ENCODE measurements at regions not wholly inside any gene's neighbourhood (a gene's known extent, or its start where the extent isn't known, plus 50 kb on each side); places are given as distances from the start of the nearest gene placed in this dataset.
A peak's percentile ranks its signal among the peaks of the same experiment; 100 is the strongest.
"Not testable (repeated sequence)": the region's sequence is repeated elsewhere in the genome, so short reads cannot be mapped to it uniquely, and the experiment has no call there.

- no peak for DNase-seq
- Mint-ChIP-seq H3K27ac (no peak overlapping the region), H3K4me3 (no peak overlapping the region), H3K36me3 (ENCODE audit: low read depth) (no peaks in the 10 kb centered on the region), H3K9me3 (no peaks in the 10 kb centered on the region), H3K27me3 (peaks cover 10% of the 10 kb centered on the region), H3K4me1 (peaks cover 6% of the 10 kb centered on the region)
- CTCF ChIA-PET: no interaction called here
- POLR2A ChIA-PET: no interaction called here
Observed at GRCh38 chr9:22170556-22170955, 161.5 kb upstream of the CDKN2B start.

DNA sequence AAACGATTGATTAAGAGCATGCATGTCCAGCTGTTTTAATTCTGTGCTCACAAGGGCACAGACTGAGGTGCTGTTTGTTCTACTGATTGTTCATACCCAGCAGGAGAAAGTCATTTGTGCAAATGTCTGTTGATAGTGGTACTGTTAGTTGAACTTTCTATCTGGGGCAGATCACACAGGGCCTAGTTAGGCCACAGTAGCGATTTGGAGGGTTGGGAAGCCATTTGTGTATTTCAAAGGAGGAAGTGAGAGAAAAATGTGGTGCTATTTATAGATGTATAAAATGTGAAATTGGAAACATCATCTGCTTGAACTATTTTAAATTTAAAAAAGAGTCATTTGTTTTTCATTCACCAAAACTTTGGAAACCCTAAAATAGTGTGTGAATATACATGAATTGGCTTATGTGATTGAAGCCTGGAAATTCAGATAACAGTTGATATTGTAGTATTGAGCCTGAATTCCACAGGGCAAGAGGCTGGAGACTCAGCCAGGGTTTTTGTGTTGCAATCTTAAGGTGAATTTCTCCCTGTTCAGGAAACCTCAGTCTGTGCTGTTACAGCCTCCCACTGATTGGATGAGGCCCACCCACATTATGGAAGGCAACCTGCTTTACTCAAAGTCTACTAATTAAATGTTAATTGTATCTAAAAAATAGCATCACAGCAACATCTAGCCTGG is 162.0 kb upstream of the CDKN2B start:
- ChIA-PET CTCF (no interaction called here), POLR2A (no interaction called here)
- no peaks in the 10 kb centered on the region for H3K9me3 Mint-ChIP-seq
- no peaks in the 10 kb centered on the region for H3K36me3 Mint-ChIP-seq (ENCODE audit: low read depth)
- H3K27ac Mint-ChIP-seq: no peak overlapping the region
- DNase-seq: no peak
- H3K27me3 Mint-ChIP-seq: peaks cover 7% of the 10 kb centered on the region
- no peak overlapping the region for H3K4me3 Mint-ChIP-seq
- peaks cover 12% of the 10 kb centered on the region for H3K4me1 Mint-ChIP-seq

GRCh38 chr9:22171691-22172090 is 162.6 kb upstream of the CDKN2B start:
- no peaks in the 10 kb centered on the region for H3K36me3 Mint-ChIP-seq (ENCODE audit: low read depth)
- ChIA-PET CTCF (interaction anchor here (0.6 kb wide), 1 partner anchor 358 kb away, joined by 5 read pairs; no protein-coding TSS in a partner anchor), POLR2A (interaction anchor here (0.6 kb wide), 1 partner anchor 120 kb away, joined by 3 read pairs; no protein-coding TSS in a partner anchor)
- peaks cover 7% of the 10 kb centered on the region for H3K27me3 Mint-ChIP-seq
- no peak for DNase-seq
- H3K27ac Mint-ChIP-seq: no peak overlapping the region
- peaks cover 17% of the 10 kb centered on the region for H3K4me1 Mint-ChIP-seq
- no peak overlapping the region for H3K4me3 Mint-ChIP-seq
- no peaks in the 10 kb centered on the region for H3K9me3 Mint-ChIP-seq

- POLR2A ChIA-PET: no interaction called here
- Mint-ChIP-seq H3K4me3 (no peak overlapping the region), H3K9me3 (peaks cover 5% of the 10 kb centered on the region), H3K4me1 (peaks cover 17% of the 10 kb centered on the region), H3K27ac (no peak overlapping the region), H3K27me3 (peaks cover 6% of the 10 kb centered on the region), H3K36me3 (ENCODE audit: low read depth) (no peaks in the 10 kb centered on the region)
- CTCF ChIA-PET: no interaction called here
- DNase-seq: no peak
Observed at GRCh38 chr9:22173908-22174307, 164.8 kb upstream of the CDKN2B start.

DNA sequence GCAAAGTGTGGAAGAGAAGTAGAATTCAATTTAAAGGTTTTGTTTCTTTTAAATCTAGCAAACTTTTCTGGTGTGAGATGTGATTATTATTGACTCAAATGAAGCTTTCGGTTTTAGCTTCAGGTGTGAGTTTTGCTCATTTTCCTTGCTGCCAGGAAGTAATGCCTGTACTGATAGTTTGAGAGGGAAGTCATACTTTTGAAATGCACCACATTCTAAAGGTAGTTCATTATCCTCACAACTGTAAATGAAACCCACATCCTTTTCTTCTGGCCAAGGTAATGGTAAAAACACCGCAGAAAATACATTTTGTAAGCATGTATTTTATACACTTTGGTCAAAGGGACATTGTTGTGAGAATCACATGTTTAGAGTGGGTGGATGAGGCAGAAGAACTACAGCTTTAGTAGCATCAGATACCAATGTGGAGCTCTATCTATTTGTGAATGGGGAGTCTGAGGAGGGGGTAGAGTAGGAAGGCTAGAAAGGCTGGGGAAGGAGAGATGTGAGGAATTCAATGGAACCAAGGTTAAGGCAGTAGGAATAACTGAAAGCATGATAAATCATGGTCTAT is 167.0 kb upstream of the CDKN2B start:
- H3K4me1 Mint-ChIP-seq: peaks cover 17% of the 10 kb centered on the region
- ChIA-PET CTCF (interaction anchor here (0.6 kb wide), 1 partner anchor 110 kb away, joined by 3 read pairs; no protein-coding TSS in a partner anchor), POLR2A (interaction anchor here (0.9 kb wide), 1 partner anchor 10 kb away, joined by 3 read pairs; no protein-coding TSS in a partner anchor)
- H3K36me3 Mint-ChIP-seq (ENCODE audit: low read depth): no peaks in the 10 kb centered on the region
- peaks cover 19% of the 10 kb centered on the region for H3K27me3 Mint-ChIP-seq
- peak overlapping the region; percentile 22 for H3K27ac Mint-ChIP-seq
- peaks cover 8% of the 10 kb centered on the region for H3K9me3 Mint-ChIP-seq
- no peak for DNase-seq
- no peak overlapping the region for H3K4me3 Mint-ChIP-seq

DNA sequence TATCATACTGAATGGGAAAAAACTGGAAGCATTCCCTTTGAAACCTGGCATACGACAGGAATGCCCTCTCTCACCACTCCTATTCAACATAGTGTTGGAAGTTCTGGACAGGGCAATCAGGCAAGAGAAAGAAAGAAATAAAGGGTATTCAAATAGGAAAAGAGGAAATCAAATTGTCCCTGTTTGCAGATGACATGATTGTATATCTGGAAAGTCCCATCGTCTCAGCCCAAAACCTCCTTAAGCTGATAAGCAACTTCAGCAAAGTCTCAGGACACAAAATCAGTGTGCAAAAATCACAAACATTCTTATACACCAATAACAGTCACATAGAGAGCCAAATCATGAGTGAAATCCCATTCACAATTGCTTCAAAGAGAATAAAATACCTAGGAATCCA is 171.9 kb upstream of the CDKN2B start:
- H3K9me3 Mint-ChIP-seq; CTCF ChIA-PET; H3K4me3 Mint-ChIP-seq; POLR2A ChIA-PET; DNase-seq; H3K27ac Mint-ChIP-seq; H3K36me3 Mint-ChIP-seq (ENCODE audit: low read depth); H3K4me1 Mint-ChIP-seq: not testable (repeated sequence)
- peaks cover 28% of the 10 kb centered on the region for H3K27me3 Mint-ChIP-seq

DNA sequence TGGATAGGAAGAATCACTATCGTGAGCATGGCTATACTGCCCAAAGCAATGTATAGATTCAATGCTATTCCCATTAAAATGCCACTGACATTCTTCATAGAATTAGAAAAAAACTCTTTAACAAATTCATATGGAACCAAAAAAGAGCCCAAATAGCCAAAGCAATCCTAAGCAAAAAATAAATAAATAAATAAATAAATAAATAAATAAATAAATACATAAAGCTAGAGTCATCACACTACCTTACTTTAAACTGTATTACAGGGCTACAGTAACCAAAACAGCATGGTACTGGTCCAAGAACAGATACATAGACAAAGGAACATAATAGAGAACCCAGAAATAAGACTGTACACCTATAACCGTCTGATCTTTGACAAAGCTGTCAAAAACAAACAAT is 180.4 kb upstream of the CDKN2B start:
- H3K27ac Mint-ChIP-seq: no peak overlapping the region
- DNase-seq: no peak
- no peaks in the 10 kb centered on the region for H3K9me3 Mint-ChIP-seq
- CTCF ChIA-PET: no interaction called here
- no peaks in the 10 kb centered on the region for H3K4me1 Mint-ChIP-seq
- H3K36me3 Mint-ChIP-seq (ENCODE audit: low read depth): no peaks in the 10 kb centered on the region
- peaks cover 41% of the 10 kb centered on the region for H3K27me3 Mint-ChIP-seq
- no peak overlapping the region for H3K4me3 Mint-ChIP-seq
- POLR2A ChIA-PET: no interaction called here

GRCh38 chr9:22197000-22197399 is 187.9 kb upstream of the CDKN2B start:
- H3K27ac Mint-ChIP-seq; H3K36me3 Mint-ChIP-seq (ENCODE audit: low read depth); H3K4me1 Mint-ChIP-seq; H3K9me3 Mint-ChIP-seq; POLR2A ChIA-PET; H3K4me3 Mint-ChIP-seq; CTCF ChIA-PET; DNase-seq: not testable (repeated sequence)
- H3K27me3 Mint-ChIP-seq: peaks cover 45% of the 10 kb centered on the region

DNA sequence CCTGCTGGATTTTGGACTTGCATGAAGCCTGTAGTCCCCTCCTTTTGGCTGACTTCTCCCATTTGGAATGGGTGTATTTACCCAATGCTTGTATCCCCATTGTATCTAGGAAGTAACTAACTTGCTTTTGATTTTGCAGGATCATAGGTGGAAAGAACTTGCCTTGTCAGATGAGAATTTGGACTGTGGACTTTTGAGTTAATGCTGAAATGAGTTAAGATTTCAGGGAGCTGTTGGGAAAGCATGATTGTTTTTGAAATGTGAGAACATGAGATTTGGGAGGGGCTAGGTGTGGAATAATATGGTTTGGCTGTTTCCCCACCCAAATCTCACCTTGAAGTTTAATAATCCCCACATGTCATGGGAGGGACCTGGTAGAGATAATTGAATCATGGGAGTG is 189.6 kb upstream of the CDKN2B start:
- no peaks in the 10 kb centered on the region for H3K9me3 Mint-ChIP-seq
- ChIA-PET CTCF (no interaction called here), POLR2A (no interaction called here)
- peaks cover 3% of the 10 kb centered on the region for H3K4me1 Mint-ChIP-seq
- H3K36me3 Mint-ChIP-seq (ENCODE audit: low read depth): no peaks in the 10 kb centered on the region
- DNase-seq: no peak
- no peak overlapping the region for H3K27ac Mint-ChIP-seq
- no peak overlapping the region for H3K4me3 Mint-ChIP-seq
- peaks cover 46% of the 10 kb centered on the region for H3K27me3 Mint-ChIP-seq

DNA sequence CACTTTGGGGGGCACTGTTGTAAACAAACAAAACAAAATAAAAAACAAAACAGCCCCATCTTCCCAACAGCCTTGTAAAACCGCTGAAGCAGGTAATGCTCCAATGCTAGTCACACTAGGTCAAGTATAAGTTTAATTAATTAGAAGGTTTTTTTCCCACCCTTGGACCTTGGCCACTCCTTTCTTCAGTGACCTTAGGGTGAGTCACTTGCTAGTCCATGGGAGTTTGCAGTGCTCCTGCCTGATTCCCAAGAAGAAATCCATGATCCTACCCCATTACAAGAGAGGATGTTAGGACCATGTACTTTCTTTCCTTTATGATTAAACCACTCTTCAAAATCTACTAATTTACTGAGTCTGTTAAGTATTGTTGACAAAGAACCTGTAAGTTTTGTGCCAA is 192.2 kb upstream of the CDKN2B start:
- Mint-ChIP-seq H3K9me3 (no peaks in the 10 kb centered on the region), H3K36me3 (ENCODE audit: low read depth) (no peaks in the 10 kb centered on the region), H3K4me3 (no peak overlapping the region), H3K27me3 (peaks cover 27% of the 10 kb centered on the region), H3K27ac (no peak overlapping the region), H3K4me1 (peaks cover 3% of the 10 kb centered on the region)
- ChIA-PET POLR2A (no interaction called here), CTCF (no interaction called here)
- DNase-seq: no peak

DNA sequence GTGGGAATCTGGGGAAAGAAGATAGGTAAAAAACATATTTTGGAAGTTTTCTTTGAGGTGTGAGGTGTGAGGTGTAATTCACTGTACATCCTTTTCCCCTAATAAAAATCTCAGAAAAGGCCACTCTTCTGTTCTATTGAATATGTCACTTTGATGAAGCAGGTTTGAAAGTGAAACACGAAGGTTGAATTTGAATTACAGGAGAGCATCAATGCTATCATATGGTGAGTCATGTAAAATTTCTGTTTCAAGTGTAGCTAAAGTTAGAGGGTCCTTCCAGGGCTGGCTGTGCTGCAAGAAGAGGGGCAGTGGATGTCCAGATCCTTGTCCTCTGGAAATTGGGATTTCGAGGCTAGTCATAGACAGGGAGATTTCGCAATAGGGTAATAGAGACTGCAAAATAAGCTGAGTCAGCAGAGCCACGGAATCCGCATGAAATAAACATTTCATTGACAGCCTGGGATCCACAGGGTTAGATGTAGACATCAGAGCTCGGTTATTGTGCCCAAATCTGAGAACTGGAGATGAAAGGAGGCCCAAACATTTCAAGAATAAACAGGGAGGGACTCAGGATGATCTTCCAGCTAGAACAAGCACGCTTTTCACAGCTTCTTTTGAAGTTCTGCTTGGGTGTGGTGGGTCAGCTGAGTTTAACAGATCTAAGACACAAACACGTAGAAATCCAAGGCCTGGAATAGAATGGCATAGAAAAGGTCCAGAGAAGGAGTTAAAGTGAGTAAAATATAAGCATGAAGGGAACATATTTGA is 194.4 kb upstream of the CDKN2B start:
- POLR2A ChIA-PET: no interaction called here
- Mint-ChIP-seq H3K36me3 (ENCODE audit: low read depth) (no peaks in the 10 kb centered on the region), H3K4me3 (no peak overlapping the region), H3K9me3 (no peaks in the 10 kb centered on the region), H3K27me3 (peaks cover 26% of the 10 kb centered on the region), H3K4me1 (peaks cover 6% of the 10 kb centered on the region), H3K27ac (no peak overlapping the region)
- CTCF ChIA-PET: interaction anchor here (1.2 to 1.6 kb wide), 2 partner anchors 14 to 41 kb away, joined by 3 to 5 read pairs; no protein-coding TSS in a partner anchor
- no peak for DNase-seq

- ChIA-PET POLR2A (no interaction called here), CTCF (interaction anchor here (1.2 to 1.6 kb wide), 2 partner anchors 13 to 40 kb away, joined by 3 to 5 read pairs; no protein-coding TSS in a partner anchor)
- no peak for DNase-seq
- peaks cover 21% of the 10 kb centered on the region for H3K27me3 Mint-ChIP-seq
- no peak overlapping the region for H3K4me3 Mint-ChIP-seq
- peaks cover 12% of the 10 kb centered on the region for H3K4me1 Mint-ChIP-seq
- H3K9me3 Mint-ChIP-seq: no peaks in the 10 kb centered on the region
- no peaks in the 10 kb centered on the region for H3K36me3 Mint-ChIP-seq (ENCODE audit: low read depth)
- no peak overlapping the region for H3K27ac Mint-ChIP-seq
Observed at GRCh38 chr9:22204240-22204639, 195.1 kb upstream of the CDKN2B start.

DNA sequence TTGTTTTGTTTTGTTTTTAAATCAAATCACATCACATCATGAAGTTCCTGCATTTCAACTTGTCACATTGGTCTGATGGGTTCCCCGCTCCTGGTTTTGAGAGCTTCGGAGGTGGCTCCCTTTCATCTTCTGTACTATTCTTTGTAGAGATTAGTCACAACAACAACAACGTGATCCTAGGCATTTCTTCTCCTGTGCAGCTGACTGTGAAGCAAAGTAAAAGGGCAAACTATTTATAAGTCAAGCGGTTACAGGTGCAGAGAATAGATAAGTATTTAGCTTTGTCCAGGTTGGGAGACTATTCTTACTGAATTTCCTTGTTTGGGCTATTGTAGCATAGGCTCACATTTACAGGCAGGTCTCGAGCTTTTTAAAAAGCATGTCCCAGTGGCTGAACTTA is 197.7 kb upstream of the CDKN2B start:
- H3K36me3 Mint-ChIP-seq (ENCODE audit: low read depth): no peaks in the 10 kb centered on the region
- peaks cover 16% of the 10 kb centered on the region for H3K4me1 Mint-ChIP-seq
- H3K4me3 Mint-ChIP-seq: no peak overlapping the region
- peaks cover 17% of the 10 kb centered on the region for H3K27me3 Mint-ChIP-seq
- no peak overlapping the region for H3K27ac Mint-ChIP-seq
- H3K9me3 Mint-ChIP-seq: no peaks in the 10 kb centered on the region
- CTCF ChIA-PET: interaction anchor here (0.6 kb wide), 1 partner anchor 151 kb away, joined by 3 read pairs; no protein-coding TSS in a partner anchor
- DNase-seq: no peak
- POLR2A ChIA-PET: no interaction called here

All from activated CD4-positive, alpha-beta T cell treated with anti-CD3 and anti-CD28 coated beads, Interleukin-2, amount 10 ng/mL, durations not matched to agents 7 days and 5 days (primary cell).